ENCODE measurements at regions not wholly inside any gene's neighbourhood (a gene's known extent, or its start where the extent isn't known, plus 50 kb on each side); places are given as distances from the start of the nearest gene placed in this dataset.

- no peak overlapping the region for H3K4me3 ChIP-seq
- TF ChIP-seq EP300 (IDR thresholded peaks at IDR 0.05) (no peak), POLR2AphosphoS5 (IDR thresholded peaks at IDR 0.05) (no peak), POLR2A (IDR thresholded peaks at IDR 0.05) (no peak)
- TF ChIP-seq, protein P1, sequence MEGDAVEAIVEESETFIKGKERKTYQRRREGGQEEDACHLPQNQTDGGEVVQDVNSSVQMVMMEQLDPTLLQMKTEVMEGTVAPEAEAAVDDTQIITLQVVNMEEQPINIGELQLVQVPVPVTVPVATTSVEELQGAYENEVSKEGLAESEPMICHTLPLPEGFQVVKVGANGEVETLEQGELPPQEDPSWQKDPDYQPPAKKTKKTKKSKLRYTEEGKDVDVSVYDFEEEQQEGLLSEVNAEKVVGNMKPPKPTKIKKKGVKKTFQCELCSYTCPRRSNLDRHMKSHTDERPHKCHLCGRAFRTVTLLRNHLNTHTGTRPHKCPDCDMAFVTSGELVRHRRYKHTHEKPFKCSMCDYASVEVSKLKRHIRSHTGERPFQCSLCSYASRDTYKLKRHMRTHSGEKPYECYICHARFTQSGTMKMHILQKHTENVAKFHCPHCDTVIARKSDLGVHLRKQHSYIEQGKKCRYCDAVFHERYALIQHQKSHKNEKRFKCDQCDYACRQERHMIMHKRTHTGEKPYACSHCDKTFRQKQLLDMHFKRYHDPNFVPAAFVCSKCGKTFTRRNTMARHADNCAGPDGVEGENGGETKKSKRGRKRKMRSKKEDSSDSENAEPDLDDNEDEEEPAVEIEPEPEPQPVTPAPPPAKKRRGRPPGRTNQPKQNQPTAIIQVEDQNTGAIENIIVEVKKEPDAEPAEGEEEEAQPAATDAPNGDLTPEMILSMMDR (IDR thresholded peaks at IDR 0.05): no peak
- H3K36me3 ChIP-seq: no peaks in the 10 kb centered on the region
- no peaks in the 10 kb centered on the region for H3K4me1 ChIP-seq
- peaks cover 0 to 24% (median 15%) of the 10 kb centered on the region in 4 donors for H3K9me3 ChIP-seq
- WGBS, 5 donors: 84 to 86% (median 84%) methylated on average over 3 of the region's 3 CpGs
- intact Hi-C loops (cut with DNase I; ENCODE audit: low total_unique reads): no loop called here
- H3K27me3 ChIP-seq: no peaks in the 10 kb centered on the region
- DNase-seq: no peak
- no peak overlapping the region for H3K27ac ChIP-seq
Measured at GRCh38 chr1:101652484-101652883, 344.2 kb downstream of the OLFM3 start.

DNA sequence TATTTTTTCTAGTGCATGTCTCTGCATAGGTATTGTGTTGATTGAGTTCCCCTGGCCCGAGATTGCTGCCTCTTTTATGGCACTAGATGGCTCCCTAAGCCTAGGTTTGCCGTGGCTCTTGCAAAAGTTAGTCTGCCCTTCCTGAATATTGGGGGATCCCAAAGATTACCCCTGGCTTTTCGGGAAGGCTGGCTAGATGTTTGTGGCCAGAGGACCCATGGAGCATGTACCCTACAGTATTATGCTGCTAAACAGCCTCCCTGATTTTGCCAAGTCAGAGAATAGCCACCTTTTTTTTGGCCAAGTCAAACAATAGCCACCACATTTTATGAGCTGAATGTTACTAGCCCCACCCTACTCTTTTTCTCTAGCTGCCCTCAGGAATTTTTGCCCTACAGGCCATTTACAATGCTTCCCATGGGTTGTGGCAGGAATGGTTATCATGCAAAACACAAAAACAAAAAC, 343.2 kb downstream of the OLFM3 start:
- H3K27ac ChIP-seq: no peak overlapping the region
- H3K4me1 ChIP-seq: no peaks in the 10 kb centered on the region
- no peak for DNase-seq
- peaks cover 0 to 24% (median 15%) of the 10 kb centered on the region in 4 donors for H3K9me3 ChIP-seq
- no peaks in the 10 kb centered on the region for H3K36me3 ChIP-seq
- H3K27me3 ChIP-seq: no peaks in the 10 kb centered on the region
- 9 to 12% (median 11%) methylated on average over 3 of the region's 3 CpGs for WGBS, 5 donors
- intact Hi-C loops (cut with DNase I; ENCODE audit: low total_unique reads): no loop called here
- TF ChIP-seq POLR2A (IDR thresholded peaks at IDR 0.05) (no peak), EP300 (IDR thresholded peaks at IDR 0.05) (no peak), POLR2AphosphoS5 (IDR thresholded peaks at IDR 0.05) (no peak)
- TF ChIP-seq, protein P1 (IDR thresholded peaks at IDR 0.05): no peak
- no peak overlapping the region for H3K4me3 ChIP-seq

DNA sequence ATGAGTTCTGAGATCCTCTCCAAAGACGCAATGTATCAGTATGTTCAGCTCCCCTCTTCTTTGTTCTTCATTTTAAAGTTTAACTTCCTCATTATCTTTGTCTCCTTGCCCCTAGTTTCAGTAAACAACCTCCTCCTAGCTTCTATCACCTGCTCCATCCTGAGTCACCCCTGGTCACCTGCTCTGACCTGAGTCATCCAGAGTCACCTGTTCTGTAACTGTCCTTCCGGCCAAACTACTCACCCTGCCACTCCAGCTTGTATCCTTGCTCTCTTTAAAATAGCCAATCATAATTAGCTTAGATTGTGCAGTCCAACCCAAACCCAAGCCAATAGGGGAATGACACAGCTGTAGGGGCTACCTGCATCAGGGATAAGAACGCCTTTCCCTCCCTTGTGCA, 332.0 kb downstream of the OLFM3 start:
- H3K27me3 ChIP-seq: no peaks in the 10 kb centered on the region
- intact Hi-C loops (cut with DNase I; ENCODE audit: low total_unique reads): no loop called here
- no peak overlapping the region for H3K4me3 ChIP-seq
- H3K36me3 ChIP-seq: no peaks in the 10 kb centered on the region
- no peak for DNase-seq
- no peak for TF ChIP-seq POLR2AphosphoS5 (IDR thresholded peaks at IDR 0.05)
- TF ChIP-seq, protein P1 (IDR thresholded peaks at IDR 0.05): no peak
- H3K4me1 ChIP-seq: no peaks in the 10 kb centered on the region
- peaks cover 7 to 27% (median 20%) of the 10 kb centered on the region in 4 donors for H3K9me3 ChIP-seq
- WGBS, 5 donors: 71 to 88% (median 79%) methylated on average over 3 of the region's 3 CpGs
- no peak overlapping the region for H3K27ac ChIP-seq

DNA sequence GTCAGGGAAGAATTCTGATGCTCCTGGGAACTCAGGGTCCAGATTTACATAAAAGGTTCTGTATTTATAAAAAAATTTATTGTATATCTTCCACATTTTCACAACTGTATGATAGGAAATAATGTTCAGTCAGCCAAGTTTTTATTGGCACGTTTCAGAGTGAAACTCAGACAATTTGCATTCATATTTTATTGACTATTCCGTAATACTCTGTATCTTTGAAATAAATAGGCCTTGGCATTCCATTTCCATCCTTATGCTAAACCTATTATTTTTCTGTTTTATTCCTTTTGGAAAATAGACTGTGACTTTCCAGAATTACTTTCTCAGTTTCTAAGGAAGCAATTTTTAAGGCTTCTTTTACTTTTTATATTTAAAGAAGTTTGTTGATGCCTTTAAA, 329.0 kb downstream of the OLFM3 start:
- no peaks in the 10 kb centered on the region for H3K36me3 ChIP-seq
- no peaks in the 10 kb centered on the region for H3K27me3 ChIP-seq
- no peak for DNase-seq
- intact Hi-C loops (cut with DNase I; ENCODE audit: low total_unique reads): no loop called here
- no peak overlapping the region for H3K27ac ChIP-seq
- H3K9me3 ChIP-seq: peaks cover 4 to 16% (median 9%) of the 10 kb centered on the region in 4 donors
- TF ChIP-seq, protein P1 (IDR thresholded peaks at IDR 0.05): no peak
- 67 to 71% (median 70%) methylated on average over 2 of the region's 2 CpGs for WGBS, 5 donors
- no peak overlapping the region for H3K4me3 ChIP-seq
- H3K4me1 ChIP-seq: no peaks in the 10 kb centered on the region
